Keratinocyte (primary cell): ENCODE measurements at regions not wholly inside any gene's neighbourhood (a gene's known extent, or its start where the extent isn't known, plus 50 kb on each side); places are given as distances from the start of the nearest gene placed in this dataset.
"Not testable (repeated sequence)": the region's sequence is repeated elsewhere in the genome, so short reads cannot be mapped to it uniquely, and the experiment has no call there.

Experiments
- DNase-seq: peaks from one replicate; pipeline ENCODE4 v3.0.0-alpha.2; 2011; ENCODE audit warnings: low read depth, missing footprints, low spot score
- FAIRE-seq: peaks from 2 replicates; lab custom pipeline; 2011; peaks lifted over from hg19 to GRCh38; lab: Jason Lieb, UNC
- H2AFZ ChIP-seq: 2 replicates; pipeline ENCODE4 v1.6.0; 2012; ENCODE audit warnings: low read length, control low read depth, inconsistent platforms; ENCODE audit not compliant: control insufficient read depth
- H3K27ac ChIP-seq: 2 replicates; pipeline ENCODE4 v1.5.1; 2011; ENCODE audit warnings: low read length; ENCODE audit not compliant: control insufficient read depth, insufficient read depth
- H3K27me3 ChIP-seq: 3 replicates; pipeline ENCODE4 v1.6.0; 2011; ENCODE audit warnings: low read length; ENCODE audit not compliant: control insufficient read depth, insufficient read depth; ENCODE audit errors: extremely low read depth
- H3K36me3 ChIP-seq, 2 experiments: 2 replicates in 1 of 2; 3 replicates in 1 of 2; pipeline ENCODE4 v1.5.1; 2011; ENCODE audit warnings: low read length in 2 of 2, mild to moderate bottlenecking in 1 of 2; ENCODE audit not compliant: control insufficient read depth in 2 of 2, insufficient read depth in 2 of 2; ENCODE audit errors: extremely low read depth in 1 of 2
- H3K4me1 ChIP-seq: 3 replicates; pipeline ENCODE4 v1.5.1; 2011; ENCODE audit warnings: low read length; ENCODE audit not compliant: control insufficient read depth, insufficient read depth; ENCODE audit errors: extremely low read depth
- H3K4me2 ChIP-seq: 3 replicates; pipeline ENCODE4 v1.6.0; 2011; ENCODE audit warnings: low read depth, low read length; ENCODE audit not compliant: control insufficient read depth, insufficient read depth; ENCODE audit errors: extremely low read depth
- H3K4me3 ChIP-seq, 3 experiments: fragments of 200-600 bp in 1 of 3; sonication (generic) in 1 of 3; 2 replicates in 2 of 3; 3 replicates in 1 of 3; pipeline ENCODE4 v1.5.1; 2011 to 2016; ENCODE audit warnings: low read length in 3 of 3, mild to moderate bottlenecking in 3 of 3, control low read depth in 2 of 3, inconsistent platforms in 1 of 3, low read depth in 1 of 3, mixed read lengths in 1 of 3, mixed run types in 1 of 3, moderate library complexity in 1 of 3; ENCODE audit not compliant: control insufficient read depth in 2 of 3, insufficient read depth in 2 of 3; ENCODE audit errors: extremely low read depth in 1 of 3
- H3K79me2 ChIP-seq: 2 replicates; pipeline ENCODE4 v1.6.0; 2012; ENCODE audit warnings: low read length; ENCODE audit not compliant: control insufficient read depth, insufficient read depth
- H3K9ac ChIP-seq: 3 replicates; pipeline ENCODE4 v1.6.0; 2011; ENCODE audit warnings: low read length; ENCODE audit not compliant: control insufficient read depth, insufficient read depth; ENCODE audit errors: extremely low read depth
- H3K9me1 ChIP-seq: 3 replicates; pipeline ENCODE4 v1.6.0; 2011; ENCODE audit warnings: low read length; ENCODE audit not compliant: control insufficient read depth, insufficient read depth; ENCODE audit errors: extremely low read depth
- H3K9me3 ChIP-seq: 2 replicates; pipeline ENCODE4 v1.5.1; 2012; ENCODE audit warnings: low read depth, low read length; ENCODE audit not compliant: control insufficient read depth
- H4K20me1 ChIP-seq: 3 replicates; pipeline ENCODE4 v1.6.0; 2011; ENCODE audit warnings: low read length; ENCODE audit not compliant: control insufficient read depth, insufficient read depth; ENCODE audit errors: extremely low read depth
- CTCF ChIP-seq, 3 experiments: IDR thresholded peaks in 1 of 3; conservative IDR thresholded peaks in 1 of 3; optimal IDR thresholded peaks in 1 of 3; 2 replicates in 2 of 3; 3 replicates in 1 of 3; pipeline versions ENCODE3 to v1.5.1; 2011; ENCODE audit warnings: low read length in 3 of 3, mild to moderate bottlenecking in 3 of 3, moderate library complexity in 2 of 3, control low read depth in 1 of 3, inconsistent platforms in 1 of 3; ENCODE audit not compliant: insufficient read depth in 2 of 3; ENCODE audit errors: extremely low read depth in 1 of 3
- EZH2 ChIP-seq: IDR thresholded peaks from one replicate; pipeline ENCODE4 v1.6.1; 2012; ENCODE audit warnings: inconsistent platforms, mild to moderate bottlenecking, low read length, moderate library complexity
- dilution Hi-C: fragments of 300-500 bp; cut with MboI; formaldehyde crosslinking; loops from one replicate; pipeline ENCODE4 v1.7.0; 2020; ENCODE audit warnings: low sequenced_read_pairs; ENCODE audit not compliant: extremely low pct_ligation_motif_present

- H3K9me3 ChIP-seq = no peaks in the 10 kb centered on the region
- no peak for FAIRE-seq
- H2AFZ ChIP-seq = no peak overlapping the region
- dilution Hi-C loops = no loop called here
- H3K9ac ChIP-seq = no peak overlapping the region
- H3K79me2 ChIP-seq = no peaks in the 10 kb centered on the region
- TF ChIP-seq EZH2 = no peak
- TF ChIP-seq CTCF (optimal IDR thresholded peaks at IDR 0.05 in 1 of 3, IDR thresholded peaks at IDR 0.05 in 1 of 3, conservative IDR thresholded peaks at IDR 0.05 in 1 of 3; ENCODE audit: extremely low read depth in 1 of 3, insufficient read depth in 2 of 3, low read length in 3 of 3) = no peak
- no peaks in the 10 kb centered on the region for H3K27me3 ChIP-seq
- H3K4me2 ChIP-seq = no peak overlapping the region
- no peaks in the 10 kb centered on the region for H3K9me1 ChIP-seq
- H4K20me1 ChIP-seq = no peaks in the 10 kb centered on the region
- no peak overlapping the region for H3K27ac ChIP-seq
- H3K4me3 ChIP-seq = no peak overlapping the region
- H3K36me3 ChIP-seq = no peaks in the 10 kb centered on the region
- no peak for DNase-seq
- no peaks in the 10 kb centered on the region for H3K4me1 ChIP-seq
Observed at GRCh38 chr4:156374069-156374468, 420.4 kb upstream of the CTSO start.

- H2AFZ ChIP-seq, H3K9ac ChIP-seq, H3K27me3 ChIP-seq, FAIRE-seq, DNase-seq, H3K27ac ChIP-seq, H3K36me3 ChIP-seq, H4K20me1 ChIP-seq, H3K9me1 ChIP-seq, H3K4me1 ChIP-seq, H3K4me2 ChIP-seq, dilution Hi-C loops, H3K9me3 ChIP-seq, H3K4me3 ChIP-seq, H3K79me2 ChIP-seq: not testable (repeated sequence)
Observed at GRCh38 chr4:156367502-156367901, 413.8 kb upstream of the CTSO start.

- no peaks in the 10 kb centered on the region for H3K9me3 ChIP-seq
- H2AFZ ChIP-seq = no peak overlapping the region
- H3K4me3 ChIP-seq = no peak overlapping the region
- DNase-seq = no peak
- H3K36me3 ChIP-seq = no peaks in the 10 kb centered on the region
- no peaks in the 10 kb centered on the region for H4K20me1 ChIP-seq
- FAIRE-seq = no peak
- no peak for TF ChIP-seq CTCF (optimal IDR thresholded peaks at IDR 0.05 in 1 of 3, IDR thresholded peaks at IDR 0.05 in 1 of 3, conservative IDR thresholded peaks at IDR 0.05 in 1 of 3; ENCODE audit: extremely low read depth in 1 of 3, insufficient read depth in 2 of 3, low read length in 3 of 3)
- no peak for TF ChIP-seq EZH2
- H3K27me3 ChIP-seq = no peaks in the 10 kb centered on the region
- no peak overlapping the region for H3K27ac ChIP-seq
- no peaks in the 10 kb centered on the region for H3K4me1 ChIP-seq
- no peak overlapping the region for H3K4me2 ChIP-seq
- no peaks in the 10 kb centered on the region for H3K79me2 ChIP-seq
- H3K9ac ChIP-seq = no peak overlapping the region
- no peaks in the 10 kb centered on the region for H3K9me1 ChIP-seq
- dilution Hi-C loops = no loop called here
Observed at GRCh38 chr4:156362581-156362980, 408.9 kb upstream of the CTSO start.
